Common myeloid progenitor, CD34-positive (primary cell): ENCODE measurements at regions not wholly inside any gene's neighbourhood (a gene's known extent, or its start where the extent isn't known, plus 50 kb on each side); places are given as distances from the start of the nearest gene placed in this dataset.

Source experiments
- CTCF ChIA-PET: fragments of 350-600 bp; sonication (Branson Sonifier 250); formaldehyde crosslinking; loops from one replicate; lab custom pipeline; 2021; ENCODE audit warnings: antibody characterized with exemption; lab: Charles Lee
- POLR2A ChIA-PET: fragments of 350-600 bp; sonication (Branson Sonifier 250); formaldehyde crosslinking; loops from one replicate; lab custom pipeline; 2021; ENCODE audit warnings: antibody characterized with exemption; lab: Charles Lee
- DNase-seq, 3 donors: peaks; one replicate each; pipeline versions ENCODE4 v3.0.0 to v3.0.0-alpha.2; 2013
- H3K27ac ChIP-seq, 2 experiments: 1 replicate in 1 of 2; 2 replicates in 1 of 2; pipeline ENCODE4 v1.7.0; 2013; ENCODE audit warnings: inconsistent platforms in 2 of 2, low read length in 2 of 2, mild to moderate bottlenecking in 2 of 2, low read depth in 1 of 2, moderate library complexity in 1 of 2; ENCODE audit not compliant: severe bottlenecking in 2 of 2, insufficient read depth in 1 of 2, poor library complexity in 1 of 2
- H3K27me3 ChIP-seq, 5 experiments: replicated peaks in 2 of 5; 1 replicate in 3 of 5; 2 replicates in 2 of 5; pipeline versions ENCODE4 v1.6.1 to v1.7.0; 2013; ENCODE audit warnings: low read length in 4 of 5, mild to moderate bottlenecking in 2 of 5, moderate library complexity in 2 of 5, inconsistent platforms in 1 of 5; ENCODE audit not compliant: insufficient read depth in 5 of 5, control insufficient read depth in 4 of 5
- H3K36me3 ChIP-seq, 4 experiments: 1 replicate in 2 of 4; 2 replicates in 2 of 4; pipeline versions ENCODE4 v1.6.1 to v1.7.0; 2013; ENCODE audit warnings: low read length in 3 of 4, control low read depth in 1 of 4, mild to moderate bottlenecking in 1 of 4; ENCODE audit not compliant: control insufficient read depth in 4 of 4, insufficient read depth in 4 of 4
- H3K4me1 ChIP-seq, 4 experiments: 1 replicate in 3 of 4; 2 replicates in 1 of 4; pipeline versions ENCODE4 v1.6.1 to v1.7.1; 2013; ENCODE audit warnings: low read length in 3 of 4, mild to moderate bottlenecking in 3 of 4, control low read depth in 1 of 4, inconsistent platforms in 1 of 4, moderate library complexity in 1 of 4; ENCODE audit not compliant: control insufficient read depth in 4 of 4, insufficient read depth in 4 of 4; ENCODE audit errors: control extremely low read depth in 1 of 4
- H3K4me3 ChIP-seq, 7 experiments: 1 replicate in 4 of 7; 2 replicates in 3 of 7; pipeline versions ENCODE4 v1.5.1 to v1.7.0; 2013; ENCODE audit warnings: mild to moderate bottlenecking in 7 of 7, low read length in 6 of 7, moderate library complexity in 6 of 7, inconsistent platforms in 2 of 7, low read depth in 2 of 7, control low read depth in 1 of 7; ENCODE audit not compliant: insufficient read depth in 4 of 7, control insufficient read depth in 1 of 7; ENCODE audit errors: extremely low read depth in 1 of 7
- H3K9me3 ChIP-seq, 5 experiments: 1 replicate in 4 of 5; 2 replicates in 1 of 5; pipeline versions ENCODE4 v1.6.1 to v1.7.1; 2013; ENCODE audit warnings: low read length in 4 of 5, mild to moderate bottlenecking in 2 of 5, inconsistent platforms in 1 of 5, low read depth in 1 of 5, moderate library complexity in 1 of 5; ENCODE audit not compliant: control insufficient read depth in 4 of 5, insufficient read depth in 2 of 5; ENCODE audit errors: control extremely low read depth in 1 of 5
- WGBS: methylation state at CpG from one replicate; pipeline ENCODE4 v1.1.5; 2013; ENCODE audit not compliant: insufficient coverage; 5-methylcytosine and 5-hydroxymethylcytosine counted together

- no peak overlapping the region for H3K4me3 ChIP-seq
- H3K4me1 ChIP-seq: no peaks in the 10 kb centered on the region
- no peak for DNase-seq
- no peaks in the 10 kb centered on the region for H3K36me3 ChIP-seq
- no peaks in the 10 kb centered on the region for H3K27me3 ChIP-seq
- POLR2A ChIA-PET: no interaction called here
- CTCF ChIA-PET: no interaction called here
- WGBS: no CpG with 5 or more reads among the region's 1 CpG
- no peaks in the 10 kb centered on the region for H3K9me3 ChIP-seq
- no peak overlapping the region for H3K27ac ChIP-seq
These were observed 94.0 kb upstream of the MCHR2 start for GRCh38 chr6:100088009-100088408.

GRCh38 chr6:100084991-100085364 lies 91.0 kb upstream of the MCHR2 start:
- CTCF ChIA-PET: interaction anchor here (1.0 kb wide), 1 partner anchor 9 kb away, joined by 3 read pairs; no protein-coding TSS in a partner anchor

GRCh38 chr6:100084316-100084990 lies 90.4 kb upstream of the MCHR2 start:
- Histone ChIP-seq H3K9me3 (peaks cover 0 to 2% (median 0%) of the 10 kb centered on the region in 5 experiments), H3K4me3 (no peak overlapping the region), H3K36me3 (no peaks in the 10 kb centered on the region), H3K4me1 (no peaks in the 10 kb centered on the region), H3K27ac (no peak overlapping the region), H3K27me3 (no peaks in the 10 kb centered on the region)
- CTCF ChIA-PET: interaction anchor here (1.0 kb wide), 1 partner anchor 9 kb away, joined by 3 read pairs; no protein-coding TSS in a partner anchor
- POLR2A ChIA-PET: no interaction called here
- DNase-seq: no peak
- WGBS: 100% methylated on average over 1 of the region's 4 CpGs

More at GRCh38 chr6:100084991-100085364, 91.0 kb upstream of the MCHR2 start:
- DNase-seq: no peak
- H3K4me1 ChIP-seq: no peaks in the 10 kb centered on the region
- H3K9me3 ChIP-seq: peaks cover 0 to 2% (median 0%) of the 10 kb centered on the region in 5 experiments
- no peaks in the 10 kb centered on the region for H3K27me3 ChIP-seq
- WGBS: 100% methylated on average over 1 of the region's 2 CpGs
- no peak overlapping the region for H3K4me3 ChIP-seq
- no peak overlapping the region for H3K27ac ChIP-seq
- H3K36me3 ChIP-seq: no peaks in the 10 kb centered on the region
- POLR2A ChIA-PET: no interaction called here

- no peak overlapping the region for H3K4me3 ChIP-seq
- ChIA-PET CTCF (no interaction called here), POLR2A (no interaction called here)
- H3K4me1 ChIP-seq: no peaks in the 10 kb centered on the region
- no peaks in the 10 kb centered on the region for H3K36me3 ChIP-seq
- peaks cover 0 to 2% (median 0%) of the 10 kb centered on the region in 5 experiments for H3K9me3 ChIP-seq
- WGBS: 62% methylated on average over 5 of the region's 5 CpGs
- no peak overlapping the region for H3K27ac ChIP-seq
- peak in 1 of 3 donors; percentile 3 for DNase-seq
- H3K27me3 ChIP-seq: no peaks in the 10 kb centered on the region
These were observed 84.5 kb upstream of the MCHR2 start for GRCh38 chr6:100078509-100078908.

- peaks cover 0 to 6% (median 0%) of the 10 kb centered on the region in 5 experiments for H3K9me3 ChIP-seq
- ChIA-PET POLR2A (no interaction called here), CTCF (no interaction called here)
- peak in 1 of 3 donors; percentile 0 for DNase-seq
- H3K4me1 ChIP-seq: no peaks in the 10 kb centered on the region
- no peak overlapping the region for H3K27ac ChIP-seq
- no peak overlapping the region for H3K4me3 ChIP-seq
- no peaks in the 10 kb centered on the region for H3K27me3 ChIP-seq
- no CpG with 5 or more reads among the region's 1 CpG for WGBS
- no peaks in the 10 kb centered on the region for H3K36me3 ChIP-seq
These were observed 71.3 kb upstream of the MCHR2 start for GRCh38 chr6:100065348-100065747.

GRCh38 chr6:100062621-100063020 lies 68.6 kb upstream of the MCHR2 start:
- Histone ChIP-seq H3K36me3 (no peaks in the 10 kb centered on the region), H3K4me1 (no peaks in the 10 kb centered on the region), H3K27me3 (no peaks in the 10 kb centered on the region), H3K27ac (no peak overlapping the region), H3K4me3 (no peak overlapping the region), H3K9me3 (peaks cover 0 to 2% (median 0%) of the 10 kb centered on the region in 5 experiments)
- 100% methylated on average over 1 of the region's 4 CpGs for WGBS
- no peak for DNase-seq
- ChIA-PET POLR2A (no interaction called here), CTCF (no interaction called here)

GRCh38 chr6:100057941-100058340 lies 63.9 kb upstream of the MCHR2 start:
- no peak overlapping the region for H3K27ac ChIP-seq
- no peak for DNase-seq
- no peaks in the 10 kb centered on the region for H3K36me3 ChIP-seq
- no peaks in the 10 kb centered on the region for H3K9me3 ChIP-seq
- ChIA-PET POLR2A (no interaction called here), CTCF (no interaction called here)
- H3K4me1 ChIP-seq: no peaks in the 10 kb centered on the region
- H3K4me3 ChIP-seq: no peak overlapping the region
- 100% methylated on average over 1 of the region's 2 CpGs for WGBS
- H3K27me3 ChIP-seq: no peaks in the 10 kb centered on the region
